ENCODE measurements at regions not wholly inside any gene's neighbourhood (a gene's known extent, or its start where the extent isn't known, plus 50 kb on each side); places are given as distances from the start of the nearest gene placed in this dataset.

GRCh38 chr9:2979957-2980610 is 136.2 kb upstream of the PUM3 start:
- TF ChIP-seq CTCF (IDR thresholded peaks at IDR 0.05) (no peak), POLR2A (IDR thresholded peaks at IDR 0.05) (no peak)

Measured in right lobe of liver (tissue), 4 donors.